H9 (cell line): ENCODE measurements at regions not wholly inside any gene's neighbourhood (a gene's known extent, or its start where the extent isn't known, plus 50 kb on each side); places are given as distances from the start of the nearest gene placed in this dataset.

Experiments used
- DNase-seq: peaks from one replicate; pipeline ENCODE4 v3.0.0-alpha.2; 2017
- H2AFZ ChIP-seq: one replicate; pipeline ENCODE4 v1.6.1; 2013; ENCODE audit warnings: mild to moderate bottlenecking, low read length, control low read depth, moderate library complexity
- H2AK5ac ChIP-seq: 2 replicates; pipeline ENCODE4 v1.6.1; 2013; ENCODE audit warnings: low read length, control low read depth, mixed read lengths; ENCODE audit not compliant: insufficient read length
- H2BK120ac ChIP-seq: one replicate; pipeline ENCODE4 v1.6.1; 2013; ENCODE audit warnings: low read depth, mild to moderate bottlenecking, low read length, control low read depth, inconsistent platforms; ENCODE audit not compliant: poor library complexity, severe bottlenecking
- H2BK12ac ChIP-seq: 2 replicates; pipeline ENCODE4 v1.6.1; 2013; ENCODE audit warnings: low read length, control low read depth, mixed read lengths, low read depth; ENCODE audit not compliant: insufficient read length
- H2BK15ac ChIP-seq: 2 replicates; pipeline ENCODE4 v1.6.1; 2013; ENCODE audit warnings: low read depth, low read length, control low read depth
- H2BK20ac ChIP-seq: one replicate; pipeline ENCODE4 v1.6.1; 2013; ENCODE audit warnings: low read depth, mild to moderate bottlenecking, low read length, control low read depth, inconsistent platforms; ENCODE audit not compliant: poor library complexity, severe bottlenecking
- H2BK5ac ChIP-seq: 2 replicates; pipeline ENCODE4 v1.6.1; 2013; ENCODE audit warnings: low read length, control low read depth, mixed read lengths; ENCODE audit not compliant: insufficient read length
- H3K14ac ChIP-seq: 2 replicates; pipeline ENCODE4 v1.6.1; 2013; ENCODE audit warnings: low read length, control low read depth; ENCODE audit not compliant: insufficient read depth
- H3K18ac ChIP-seq: 2 replicates; pipeline ENCODE4 v1.6.1; 2013; ENCODE audit warnings: low read depth, mild to moderate bottlenecking, mixed read lengths, low read length, control low read depth; ENCODE audit not compliant: insufficient read length
- H3K23ac ChIP-seq: 2 replicates; pipeline ENCODE4 v1.6.1; 2013; ENCODE audit warnings: low read length, control low read depth, mixed read lengths, low read depth; ENCODE audit not compliant: insufficient read length
- H3K23me2 ChIP-seq: 2 replicates; pipeline ENCODE4 v1.6.1; 2013; ENCODE audit warnings: low read depth, mild to moderate bottlenecking, mixed read lengths, low read length, control low read depth; ENCODE audit not compliant: insufficient read length, poor library complexity, severe bottlenecking
- H3K27ac ChIP-seq: 2 replicates; pipeline ENCODE4 v1.5.1; 2013; ENCODE audit warnings: low read length, control low read depth, mixed read lengths, low read depth; ENCODE audit not compliant: insufficient read length
- H3K27me3 ChIP-seq: 2 replicates; pipeline ENCODE4 v1.6.1; 2013; ENCODE audit warnings: low read length, control low read depth, inconsistent platforms; ENCODE audit not compliant: insufficient read depth
- H3K4ac ChIP-seq: 2 replicates; pipeline ENCODE4 v1.6.1; 2013; ENCODE audit warnings: low read depth, mild to moderate bottlenecking, control low read depth, inconsistent platforms, low read length, moderate library complexity
- H3K4me1 ChIP-seq: 2 replicates; pipeline ENCODE4 v1.6.1; 2013; ENCODE audit warnings: low read length, control low read depth, inconsistent platforms; ENCODE audit not compliant: insufficient read depth
- H3K4me2 ChIP-seq: 2 replicates; pipeline ENCODE4 v1.6.1; 2013; ENCODE audit warnings: low read length, control low read depth, mixed read lengths; ENCODE audit not compliant: insufficient read length, insufficient read depth
- H3K56ac ChIP-seq: 2 replicates; pipeline ENCODE4 v1.6.1; 2013; ENCODE audit warnings: low read depth, mild to moderate bottlenecking, mixed read lengths, low read length, control low read depth; ENCODE audit not compliant: insufficient read length
- H3K79me1 ChIP-seq: 2 replicates; pipeline ENCODE4 v1.6.1; 2013; ENCODE audit warnings: low read depth, mild to moderate bottlenecking, moderate library complexity, low read length, control low read depth, inconsistent platforms; ENCODE audit not compliant: insufficient read depth, poor library complexity, severe bottlenecking
- H3K79me2 ChIP-seq: 2 replicates; pipeline ENCODE4 v1.6.1; 2013; ENCODE audit warnings: low read length, control low read depth, inconsistent platforms; ENCODE audit not compliant: insufficient read depth
- H3K9ac ChIP-seq: 2 replicates; pipeline ENCODE4 v1.6.1; 2013; ENCODE audit warnings: low read length, control low read depth, mixed read lengths; ENCODE audit not compliant: insufficient read length; ENCODE audit errors: extremely low read depth
- H3K9me3 ChIP-seq: one replicate; pipeline ENCODE4 v1.6.1; 2013; ENCODE audit warnings: low read depth, low read length, inconsistent platforms; ENCODE audit not compliant: control insufficient read depth
- H3T11ph ChIP-seq: one replicate; pipeline ENCODE4 v1.6.1; 2013; ENCODE audit warnings: mild to moderate bottlenecking, low read length, control low read depth, inconsistent platforms
- H4K20me1 ChIP-seq: one replicate; pipeline ENCODE4 v1.6.1; 2013; ENCODE audit not compliant: control insufficient read depth, insufficient read length, insufficient read depth
- H4K5ac ChIP-seq: 2 replicates; pipeline ENCODE4 v1.6.1; 2013; ENCODE audit warnings: low read depth, mild to moderate bottlenecking, mixed read lengths, low read length, control low read depth; ENCODE audit not compliant: insufficient read length
- H4K8ac ChIP-seq: replicated peaks from 2 replicates; pipeline ENCODE4 v1.6.1; 2013; ENCODE audit warnings: low read length, control low read depth, mixed read lengths, low read depth; ENCODE audit not compliant: insufficient read length
- H4K91ac ChIP-seq: 2 replicates; pipeline ENCODE4 v1.6.1; 2013; ENCODE audit warnings: low read depth, mild to moderate bottlenecking, moderate library complexity, mixed read lengths, low read length, control low read depth; ENCODE audit not compliant: insufficient read length
- H3K27ac Mint-ChIP-seq, 3 experiments: 2 replicates in 2 of 3; 3 replicates in 1 of 3; pipeline ENCODE4 v1.8.0; 2020 to 2021; ENCODE audit warnings: mixed read lengths in 3 of 3, mild to moderate bottlenecking in 1 of 3, moderate library complexity in 1 of 3
- H3K27me3 Mint-ChIP-seq: 2 replicates; pipeline ENCODE4 v1.8.0; 2021; ENCODE audit warnings: low read depth, mild to moderate bottlenecking, moderate library complexity, mixed read lengths
- H3K36me3 Mint-ChIP-seq, 3 experiments: 2 replicates in 2 of 3; 3 replicates in 1 of 3; pipeline ENCODE4 v1.8.0; 2020 to 2021; ENCODE audit warnings: low read depth in 3 of 3, mixed read lengths in 3 of 3; ENCODE audit not compliant: insufficient read depth in 1 of 3
- H3K4me1 Mint-ChIP-seq, 2 experiments: 2 replicates each; pipeline ENCODE4 v1.8.0; 2020; ENCODE audit warnings: mixed read lengths in 2 of 2
- H3K4me3 Mint-ChIP-seq, 2 experiments: 2 replicates in 1 of 2; 3 replicates in 1 of 2; pipeline ENCODE4 v1.8.0; 2020 to 2021; ENCODE audit warnings: mild to moderate bottlenecking in 2 of 2, mixed read lengths in 2 of 2, moderate library complexity in 1 of 2
- H3K9me3 Mint-ChIP-seq, 2 experiments: 2 replicates in 1 of 2; 3 replicates in 1 of 2; pipeline ENCODE4 v1.8.0; 2020; ENCODE audit warnings: mild to moderate bottlenecking in 2 of 2, mixed read lengths in 2 of 2, moderate library complexity in 1 of 2
- WGBS: extraction: QIAGEN DNeasy Blood & Tissue Kit; methylation state at CpG from one replicate; pipeline ENCODE4 v1.1.7; 2013; ENCODE audit warnings: missing lambda C conversion rate, low lambda C conversion rate, mixed read lengths; ENCODE audit not compliant: insufficient read length; ENCODE audit errors: extremely low coverage; 5-methylcytosine and 5-hydroxymethylcytosine counted together
- TF ChIP-seq, protein P1 (sequence below): fragments of 200-600 bp; sonication (generic); conservative IDR thresholded peaks from 3 replicates; pipeline ENCODE4 v1.8.0; 2021; ENCODE audit warnings: antibody characterized with exemption, mild to moderate bottlenecking

DNA sequence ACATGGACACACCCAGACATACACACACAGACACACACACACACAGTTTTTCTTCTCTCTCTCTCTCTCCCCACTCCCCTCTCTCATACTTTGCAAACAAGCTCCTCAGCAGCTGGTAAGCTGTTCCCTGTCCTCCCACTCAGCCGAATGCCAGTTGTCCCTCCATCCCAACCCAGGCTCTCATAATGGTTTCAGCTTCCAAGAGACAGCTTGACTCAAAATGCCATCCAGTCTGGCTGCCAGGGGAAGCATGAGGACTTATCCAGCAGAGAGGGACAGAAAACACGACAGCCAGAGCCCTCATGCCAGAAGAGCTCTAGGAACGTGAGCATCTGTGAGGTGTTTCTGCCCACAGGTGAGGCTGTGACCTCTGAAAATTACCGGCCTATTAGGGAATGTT, 112.6 kb upstream of the SPDL1 start:
- H3K23me2 ChIP-seq: no peaks in the 10 kb centered on the region
- no peak overlapping the region for H3K9ac ChIP-seq
- H2BK15ac ChIP-seq: no peak overlapping the region
- H3K4ac ChIP-seq: no peak overlapping the region
- no peak overlapping the region for H4K91ac ChIP-seq
- no peak for DNase-seq
- Mint-ChIP-seq H3K4me1 (peaks cover 16 to 17% of the 10 kb centered on the region in 2 experiments), H3K4me3 (no peak overlapping the region), H3K27ac (no peak overlapping the region), H3K36me3 (peaks cover under 1 to 6% (median 1%) of the 10 kb centered on the region in 3 experiments; a peak in 5 of 7 replicates), H3K9me3 (peaks cover 2 to 3% of the 10 kb centered on the region in 2 experiments; a peak in 3 of 5 replicates), H3K27me3 (peaks cover 1% of the 10 kb centered on the region; the same call in 1 of the 2 replicates)
- no peak overlapping the region for H3K14ac ChIP-seq
- peaks cover 2% of the 10 kb centered on the region for H4K20me1 ChIP-seq
- H4K5ac ChIP-seq: no peak overlapping the region
- no peak overlapping the region for H3K4me2 ChIP-seq
- no CpG with 5 or more reads among the region's 4 CpGs for WGBS
- no peak overlapping the region for H4K8ac ChIP-seq
- H3K79me2 ChIP-seq: no peaks in the 10 kb centered on the region
- no peak overlapping the region for H2AK5ac ChIP-seq
- no peak overlapping the region for H3K56ac ChIP-seq
- no peak overlapping the region for H2BK120ac ChIP-seq
- no peaks in the 10 kb centered on the region for H3K9me3 ChIP-seq
- no peak overlapping the region for H3K27ac ChIP-seq
- no peak overlapping the region for H2BK12ac ChIP-seq
- H3K79me1 ChIP-seq: no peaks in the 10 kb centered on the region
- H3T11ph ChIP-seq: no peak overlapping the region
- no peak overlapping the region for H2BK20ac ChIP-seq
- H3K18ac ChIP-seq: no peak overlapping the region
- no peak overlapping the region for H3K23ac ChIP-seq
- TF ChIP-seq, protein P1, sequence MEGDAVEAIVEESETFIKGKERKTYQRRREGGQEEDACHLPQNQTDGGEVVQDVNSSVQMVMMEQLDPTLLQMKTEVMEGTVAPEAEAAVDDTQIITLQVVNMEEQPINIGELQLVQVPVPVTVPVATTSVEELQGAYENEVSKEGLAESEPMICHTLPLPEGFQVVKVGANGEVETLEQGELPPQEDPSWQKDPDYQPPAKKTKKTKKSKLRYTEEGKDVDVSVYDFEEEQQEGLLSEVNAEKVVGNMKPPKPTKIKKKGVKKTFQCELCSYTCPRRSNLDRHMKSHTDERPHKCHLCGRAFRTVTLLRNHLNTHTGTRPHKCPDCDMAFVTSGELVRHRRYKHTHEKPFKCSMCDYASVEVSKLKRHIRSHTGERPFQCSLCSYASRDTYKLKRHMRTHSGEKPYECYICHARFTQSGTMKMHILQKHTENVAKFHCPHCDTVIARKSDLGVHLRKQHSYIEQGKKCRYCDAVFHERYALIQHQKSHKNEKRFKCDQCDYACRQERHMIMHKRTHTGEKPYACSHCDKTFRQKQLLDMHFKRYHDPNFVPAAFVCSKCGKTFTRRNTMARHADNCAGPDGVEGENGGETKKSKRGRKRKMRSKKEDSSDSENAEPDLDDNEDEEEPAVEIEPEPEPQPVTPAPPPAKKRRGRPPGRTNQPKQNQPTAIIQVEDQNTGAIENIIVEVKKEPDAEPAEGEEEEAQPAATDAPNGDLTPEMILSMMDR: no peak
- H3K27me3 ChIP-seq: peaks cover 5% of the 10 kb centered on the region; the same call in 1 of the 2 replicates
- H2AFZ ChIP-seq: no peak overlapping the region
- H3K4me1 ChIP-seq: no peaks in the 10 kb centered on the region
- no peak overlapping the region for H2BK5ac ChIP-seq
